SKM-1 (cell line): ENCODE measurements at regions not wholly inside any gene's neighbourhood (a gene's known extent, or its start where the extent isn't known, plus 50 kb on each side); places are given as distances from the start of the nearest gene placed in this dataset.
"Not testable (repeated sequence)": the region's sequence is repeated elsewhere in the genome, so short reads cannot be mapped to it uniquely, and the experiment has no call there.

Experiments used
- DNase-seq: peaks from one replicate; lab custom pipeline; 2025; ENCODE audit not compliant: unreplicated experiment; lab: John Stamatoyannopoulos, UW

- no peak for DNase-seq
Measured at GRCh38 chr16:75919664-75920063, 193.4 kb upstream of the CPHXL start.

- no peak for DNase-seq
Measured at GRCh38 chr16:75921281-75921680, 195.0 kb upstream of the CPHXL start.

DNA sequence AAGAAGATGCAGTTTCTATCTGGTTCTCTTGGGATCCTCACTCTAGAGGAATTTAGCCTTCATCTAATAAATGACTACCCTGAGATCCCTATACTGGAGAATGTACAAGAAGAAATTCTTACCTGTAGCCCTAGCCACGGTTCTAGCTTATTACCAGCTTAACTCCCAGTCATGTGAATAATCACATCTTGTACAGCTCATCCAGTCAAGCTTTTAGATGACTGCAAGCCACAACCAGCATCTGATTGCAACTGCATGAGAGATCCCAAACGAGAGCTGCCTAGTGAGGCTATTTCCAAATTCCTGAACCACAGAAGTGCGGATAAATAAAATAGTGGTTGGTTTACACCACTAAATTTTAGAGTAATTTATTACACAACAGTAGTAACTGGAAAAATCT, 196.0 kb upstream of the CPHXL start:
- no peak for DNase-seq

DNA sequence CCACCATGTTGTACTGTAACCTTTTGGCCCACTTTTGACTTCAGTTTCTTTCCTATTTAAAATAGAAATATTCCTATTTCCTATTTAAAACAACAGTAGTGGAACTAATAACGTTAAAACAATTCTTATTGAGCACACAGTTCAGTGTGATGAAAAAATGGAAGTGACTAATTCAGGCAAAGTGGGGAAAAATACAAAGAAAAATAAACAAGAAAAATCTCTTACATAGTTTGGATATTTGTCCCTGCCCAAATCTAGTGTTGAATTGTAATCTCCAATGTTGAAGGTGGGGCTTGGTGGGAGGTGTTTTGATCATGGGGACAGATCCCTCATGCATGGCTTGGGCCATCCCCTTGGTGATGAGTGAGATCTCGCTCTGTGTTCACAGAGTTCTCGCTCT, 198.1 kb upstream of the CPHXL start:
- DNase-seq = no peak

DNA sequence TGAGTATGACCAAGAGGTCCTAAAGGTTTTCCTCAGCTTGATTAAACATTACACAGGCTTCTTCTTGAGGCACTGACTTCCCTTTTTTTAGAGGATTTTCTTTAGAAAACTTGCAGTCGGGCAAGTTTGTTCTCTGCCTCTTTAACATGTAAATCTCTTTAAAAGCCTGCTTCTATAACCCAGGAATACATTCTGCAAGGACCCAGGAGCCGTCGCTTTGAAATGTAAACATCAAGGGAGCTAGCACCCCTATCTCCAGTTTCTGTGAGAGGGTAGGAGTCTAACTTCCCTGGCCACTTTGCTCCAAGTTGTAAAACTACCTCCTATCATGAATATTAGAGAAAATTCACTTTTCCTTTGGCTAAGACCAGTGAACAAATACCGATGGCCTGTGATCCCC, 201.5 kb upstream of the CPHXL start:
- DNase-seq = no peak

- DNase-seq = no peak
Measured at GRCh38 chr16:75928295-75928694, 202.0 kb upstream of the CPHXL start.

DNA sequence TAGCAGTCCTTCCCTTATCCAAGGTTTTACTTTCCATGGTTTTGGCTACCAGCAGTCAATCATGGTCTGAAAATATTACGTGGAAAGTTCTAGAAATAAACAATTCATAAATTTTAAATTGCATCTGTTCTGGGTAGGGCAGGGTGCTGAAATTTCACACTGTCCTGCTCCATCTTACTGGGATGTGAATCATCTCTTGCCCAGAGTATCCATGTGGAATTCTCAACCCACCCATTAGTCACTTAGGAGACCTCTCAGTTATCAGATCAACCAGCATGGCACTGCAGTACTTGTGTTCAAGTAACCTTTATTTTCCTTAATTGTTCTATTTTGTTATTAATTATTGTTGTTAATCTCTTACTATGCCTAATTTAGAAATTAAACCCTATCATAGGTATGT, 202.8 kb upstream of the CPHXL start:
- no peak for DNase-seq

- no peak for DNase-seq
Measured at GRCh38 chr16:75931043-75931442, 204.8 kb upstream of the CPHXL start.

- no peak for DNase-seq
Measured at GRCh38 chr16:75931970-75932369, 205.7 kb upstream of the CPHXL start.

GRCh38 chr16:75938818-75939217, 212.5 kb upstream of the CPHXL start:
- DNase-seq = no peak

DNA sequence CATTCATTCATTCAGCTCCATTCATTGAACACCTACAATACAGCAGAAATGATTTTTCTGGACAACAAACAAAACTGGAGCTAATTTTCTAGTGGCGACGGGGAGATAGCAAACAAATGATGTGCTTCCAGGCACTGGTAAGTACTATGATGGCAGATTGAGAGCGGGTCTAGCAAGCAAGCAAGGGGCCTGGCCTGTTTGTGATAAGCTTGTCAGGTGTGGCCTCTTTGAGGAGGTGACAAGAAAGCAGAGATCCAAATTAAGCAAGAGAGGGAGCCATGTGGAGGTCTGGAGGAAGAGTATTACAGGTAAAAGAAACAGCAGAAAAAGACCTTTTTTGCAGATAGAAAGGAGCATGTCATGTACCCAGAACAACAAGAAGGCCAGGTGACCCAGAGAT, 216.1 kb upstream of the CPHXL start:
- no peak for DNase-seq

GRCh38 chr16:75942936-75943335, 216.6 kb upstream of the CPHXL start:
- no peak for DNase-seq

DNA sequence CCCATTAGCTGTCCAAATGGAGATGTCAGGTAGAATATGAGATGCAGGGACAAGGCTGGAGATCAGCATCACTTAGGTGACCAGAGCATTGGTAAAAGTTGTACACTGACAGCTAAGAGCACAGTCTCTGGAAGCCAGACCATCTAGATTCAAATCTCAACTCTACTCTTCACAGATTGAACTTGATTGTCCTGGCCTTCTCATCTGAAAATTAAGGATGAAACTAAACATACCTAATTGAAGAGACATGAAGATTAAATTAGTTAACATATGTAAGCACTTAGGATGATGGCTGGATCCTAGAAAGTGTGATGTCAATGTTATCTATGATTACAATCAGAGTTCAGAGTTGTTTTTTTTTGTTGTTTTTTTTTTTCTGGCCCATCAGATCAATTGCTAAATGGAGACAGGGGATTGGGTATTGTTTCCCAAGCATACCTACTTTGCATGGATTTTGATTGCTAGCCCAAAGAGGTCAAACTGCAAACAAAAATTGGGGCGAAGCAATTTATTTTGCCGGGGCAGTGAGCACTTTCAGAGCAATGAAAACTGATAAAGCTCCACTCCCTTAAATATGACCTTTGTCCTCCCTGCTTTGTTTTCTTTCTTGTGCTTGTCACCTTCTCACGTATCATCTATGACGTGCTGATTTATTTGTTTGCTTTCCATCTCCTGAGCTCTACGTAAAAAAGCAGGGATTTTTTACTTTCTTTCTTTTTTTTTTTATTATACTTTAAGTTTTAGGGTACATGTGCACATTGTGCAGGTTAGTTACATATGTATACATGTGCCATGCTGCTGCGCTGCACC, 217.6 kb upstream of the CPHXL start:
- DNase-seq = no peak

DNA sequence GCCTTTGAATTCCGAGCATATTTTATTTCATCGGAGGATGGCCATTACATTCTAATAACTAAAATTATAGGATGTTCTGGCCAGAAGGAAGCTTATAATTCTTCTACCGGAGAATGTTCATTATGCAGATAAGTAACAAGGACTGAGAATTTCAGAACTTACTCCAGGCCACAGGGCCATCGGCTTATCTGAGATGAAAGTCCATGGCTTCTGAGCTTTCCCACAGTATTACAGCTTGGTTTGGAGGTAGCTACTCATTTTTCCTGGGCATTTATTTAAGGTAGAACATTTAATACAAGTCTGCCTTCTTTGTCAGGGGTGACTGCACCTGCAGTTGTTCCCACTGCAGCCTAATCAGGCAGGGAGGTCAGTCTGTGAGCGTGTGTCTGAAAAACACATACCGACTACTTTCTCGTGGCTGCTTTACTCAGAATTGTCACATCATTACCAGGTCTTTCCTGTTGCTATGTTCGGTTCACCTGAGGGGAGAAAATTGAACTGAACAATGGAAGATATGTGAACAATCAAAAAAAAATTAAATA, 219.7 kb upstream of the CPHXL start:
- no peak for DNase-seq

- DNase-seq = no peak
Measured at GRCh38 chr16:75947626-75948239, 221.4 kb upstream of the CPHXL start.

GRCh38 chr16:75948441-75948840, 222.2 kb upstream of the CPHXL start:
- no peak for DNase-seq

DNA sequence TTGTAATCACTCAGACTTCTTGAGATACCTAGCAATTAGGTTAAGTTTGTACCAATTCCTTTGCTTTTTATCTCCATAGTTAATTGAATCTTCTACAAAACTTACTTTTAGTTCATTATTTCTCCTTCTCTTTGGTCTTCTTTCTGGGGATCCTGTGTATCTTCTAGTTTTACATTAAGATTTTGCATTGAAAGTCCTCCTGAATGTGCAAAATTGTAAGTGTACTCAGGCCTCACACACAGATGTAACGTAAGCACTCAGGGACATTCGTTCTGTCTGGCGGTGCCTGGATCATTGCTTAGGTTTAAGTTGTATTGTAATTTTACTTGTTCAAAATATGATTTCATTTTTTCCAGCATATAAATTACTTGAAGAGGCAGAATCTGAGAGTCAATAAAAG, 222.6 kb upstream of the CPHXL start:
- no peak for DNase-seq

GRCh38 chr16:75952124-75952523, 225.8 kb upstream of the CPHXL start:
- DNase-seq = no peak

GRCh38 chr16:75957870-75958269, 231.6 kb upstream of the CPHXL start:
- no peak for DNase-seq

DNA sequence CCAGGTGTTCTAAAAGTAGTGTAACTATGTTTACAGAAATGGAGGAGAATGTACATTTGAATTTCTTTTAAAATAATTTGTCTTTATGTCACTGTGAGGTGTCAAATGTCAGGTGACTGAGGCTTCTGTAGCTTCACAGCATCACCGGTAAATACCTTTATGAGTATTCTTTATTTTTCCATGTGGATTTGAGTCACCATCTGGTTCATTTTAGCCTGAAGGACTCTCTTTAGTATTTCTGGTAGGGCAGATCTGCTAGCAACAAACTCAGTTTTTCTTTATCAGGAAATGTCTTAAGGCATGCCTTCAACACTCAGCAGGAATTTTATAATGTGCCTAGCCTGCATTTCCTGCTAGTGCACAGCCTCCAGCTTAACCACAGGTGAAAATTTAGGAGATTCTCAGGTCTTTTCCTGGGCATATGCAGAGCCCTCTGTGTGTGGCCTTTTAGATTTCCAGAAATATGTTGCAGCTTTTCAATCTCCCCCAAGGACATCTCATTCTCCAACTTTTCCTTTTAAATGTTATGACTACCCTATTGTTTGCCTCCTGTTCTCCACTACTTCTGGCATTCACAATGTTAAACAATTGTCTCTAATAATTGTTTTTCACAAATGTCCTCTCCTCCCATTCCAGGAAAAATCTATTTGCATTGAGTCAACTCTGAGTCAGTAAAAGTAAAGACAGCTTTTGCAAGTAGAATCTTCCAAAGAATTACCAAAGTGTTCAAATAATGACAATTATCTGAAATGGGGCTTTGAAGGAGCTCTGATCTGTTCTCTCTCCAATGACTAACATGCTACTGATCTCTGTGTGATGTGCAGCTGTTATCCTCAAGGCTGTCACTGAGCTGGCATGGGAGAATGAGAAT, 239.4 kb upstream of the CPHXL start:
- DNase-seq = no peak

- not testable (repeated sequence) for DNase-seq
Measured at GRCh38 chr16:75969120-75969519, 242.8 kb upstream of the CPHXL start.

- no peak for DNase-seq
Measured at GRCh38 chr16:75971334-75971733, 245.0 kb upstream of the CPHXL start.
